Kidney capillary endothelial cell (primary cell): ENCODE measurements at regions not wholly inside any gene's neighbourhood (a gene's known extent, or its start where the extent isn't known, plus 50 kb on each side); places are given as distances from the start of the nearest gene placed in this dataset.
"Not testable (repeated sequence)": the region's sequence is repeated elsewhere in the genome, so short reads cannot be mapped to it uniquely, and the experiment has no call there.

Experiments used
- DNase-seq: peaks from one replicate; pipeline ENCODE4 v3.0.0-alpha.2; 2018; ENCODE audit warnings: low spot score

GRCh38 chr11:24271798-24272197 is 225.1 kb upstream of the LUZP2 start:
- no peak for DNase-seq

- DNase-seq, result not testable (repeated sequence)
These were observed 222.6 kb upstream of the LUZP2 start for GRCh38 chr11:24274214-24274781.

GRCh38 chr11:24286238-24286637 is 210.6 kb upstream of the LUZP2 start:
- no peak for DNase-seq

- no peak for DNase-seq
These were observed 207.6 kb upstream of the LUZP2 start for GRCh38 chr11:24289301-24289700.

GRCh38 chr11:24293964-24294363 is 202.9 kb upstream of the LUZP2 start:
- DNase-seq, result no peak

GRCh38 chr11:24295360-24295759 is 201.5 kb upstream of the LUZP2 start:
- DNase-seq, result no peak

- DNase-seq, result no peak
These were observed 199.4 kb upstream of the LUZP2 start for GRCh38 chr11:24297461-24297860.

- no peak for DNase-seq
These were observed 198.7 kb upstream of the LUZP2 start for GRCh38 chr11:24298146-24298545.

GRCh38 chr11:24311974-24312373 is 184.9 kb upstream of the LUZP2 start:
- no peak for DNase-seq

GRCh38 chr11:24312464-24313238 is 184.2 kb upstream of the LUZP2 start:
- peak; percentile 31 for DNase-seq

- no peak for DNase-seq
These were observed 175.6 kb upstream of the LUZP2 start for GRCh38 chr11:24321229-24321628.

- no peak for DNase-seq
These were observed 172.6 kb upstream of the LUZP2 start for GRCh38 chr11:24324211-24324610.

- no peak for DNase-seq
These were observed 152.6 kb upstream of the LUZP2 start for GRCh38 chr11:24344222-24344621.

- DNase-seq, result no peak
These were observed 147.9 kb upstream of the LUZP2 start for GRCh38 chr11:24348908-24349307.

- no peak for DNase-seq
These were observed 145.7 kb upstream of the LUZP2 start for GRCh38 chr11:24351179-24351578.

- no peak for DNase-seq
These were observed 140.4 kb upstream of the LUZP2 start for GRCh38 chr11:24356501-24356900.

- DNase-seq, result no peak
These were observed 139.0 kb upstream of the LUZP2 start for GRCh38 chr11:24357620-24358410.

- DNase-seq, result no peak
These were observed 124.4 kb upstream of the LUZP2 start for GRCh38 chr11:24372491-24372890.

- no peak for DNase-seq
These were observed 123.3 kb upstream of the LUZP2 start for GRCh38 chr11:24373516-24373915.

- DNase-seq, result no peak
These were observed 121.5 kb upstream of the LUZP2 start for GRCh38 chr11:24375351-24375750.

- no peak for DNase-seq
These were observed 120.9 kb upstream of the LUZP2 start for GRCh38 chr11:24375931-24376330.

GRCh38 chr11:24383137-24383536 is 113.7 kb upstream of the LUZP2 start:
- DNase-seq, result no peak

GRCh38 chr11:24384240-24384639 is 112.6 kb upstream of the LUZP2 start:
- no peak for DNase-seq
